Right atrium auricular region (tissue), 2 donors: ENCODE measurements at regions not wholly inside any gene's neighbourhood (a gene's known extent, or its start where the extent isn't known, plus 50 kb on each side); places are given as distances from the start of the nearest gene placed in this dataset.

Experiments
- DNase-seq: peaks from one replicate; pipeline ENCODE4 v3.0.0-alpha.2; 2019; ENCODE audit warnings: low spot score
- H3K27ac ChIP-seq, 2 donors: fragments of 200-600 bp; sonication (generic); 1 replicate in 1 of 2; 2 replicates in 1 of 2; pipeline ENCODE4 v1.5.1; 2016 to 2019
- H3K27me3 ChIP-seq, 2 donors: fragments of 200-600 bp; sonication (generic); one replicate each; pipeline versions ENCODE4 v1.5.1 to v1.6.0; 2017 to 2019
- H3K36me3 ChIP-seq: fragments of 200-600 bp; sonication (generic); one replicate; pipeline ENCODE4 v1.5.1; 2016
- H3K4me1 ChIP-seq, 2 donors: fragments of 200-600 bp; sonication (generic); one replicate each; pipeline versions ENCODE4 v1.5.1 to v1.6.0; 2017 to 2019
- H3K4me3 ChIP-seq, 2 donors: fragments of 200-600 bp; sonication (generic); 1 replicate in 1 of 2; 2 replicates in 1 of 2; pipeline ENCODE4 v1.5.1; 2017 to 2019; ENCODE audit warnings: mild to moderate bottlenecking in 1 of 2, moderate library complexity in 1 of 2
- H3K9me3 ChIP-seq, 2 donors: fragments of 200-600 bp; sonication (generic); one replicate each; pipeline ENCODE4 v1.5.1; 2019
- TF ChIP-seq, protein P1 (sequence below), 2 donors: fragments of 200-600 bp; sonication (generic); IDR thresholded peaks; one replicate each; pipeline ENCODE4 v1.5.1; 2019; ENCODE audit warnings: antibody characterized with exemption in 2 of 2

DNA sequence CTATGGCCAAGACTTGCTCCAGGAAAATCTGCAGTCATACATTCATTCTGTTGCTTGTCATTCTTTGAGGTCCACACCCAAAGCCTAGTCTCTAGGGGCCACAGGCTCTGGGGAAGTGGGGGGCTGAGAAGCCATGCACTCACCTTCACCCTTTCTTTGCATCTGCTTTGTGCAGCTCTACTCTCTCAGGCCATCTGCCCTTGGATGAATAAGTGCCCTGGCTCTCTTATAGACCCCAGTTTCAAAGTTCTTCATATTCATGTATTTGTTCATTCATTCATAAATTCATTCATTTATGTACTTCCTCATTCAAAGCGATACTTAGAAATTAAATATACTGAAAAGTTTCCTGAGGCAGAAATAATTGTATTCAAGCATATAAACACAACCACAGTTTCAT lies 130.3 kb upstream of the FAM98A start:
- DNase-seq = no peak
- Histone ChIP-seq H3K4me3 (no peak overlapping the region), H3K27me3 (no peaks in the 10 kb centered on the region), H3K9me3 (no peaks in the 10 kb centered on the region), H3K36me3 (no peaks in the 10 kb centered on the region), H3K4me1 (no peaks in the 10 kb centered on the region), H3K27ac (no peak overlapping the region)
- TF ChIP-seq, protein P1, sequence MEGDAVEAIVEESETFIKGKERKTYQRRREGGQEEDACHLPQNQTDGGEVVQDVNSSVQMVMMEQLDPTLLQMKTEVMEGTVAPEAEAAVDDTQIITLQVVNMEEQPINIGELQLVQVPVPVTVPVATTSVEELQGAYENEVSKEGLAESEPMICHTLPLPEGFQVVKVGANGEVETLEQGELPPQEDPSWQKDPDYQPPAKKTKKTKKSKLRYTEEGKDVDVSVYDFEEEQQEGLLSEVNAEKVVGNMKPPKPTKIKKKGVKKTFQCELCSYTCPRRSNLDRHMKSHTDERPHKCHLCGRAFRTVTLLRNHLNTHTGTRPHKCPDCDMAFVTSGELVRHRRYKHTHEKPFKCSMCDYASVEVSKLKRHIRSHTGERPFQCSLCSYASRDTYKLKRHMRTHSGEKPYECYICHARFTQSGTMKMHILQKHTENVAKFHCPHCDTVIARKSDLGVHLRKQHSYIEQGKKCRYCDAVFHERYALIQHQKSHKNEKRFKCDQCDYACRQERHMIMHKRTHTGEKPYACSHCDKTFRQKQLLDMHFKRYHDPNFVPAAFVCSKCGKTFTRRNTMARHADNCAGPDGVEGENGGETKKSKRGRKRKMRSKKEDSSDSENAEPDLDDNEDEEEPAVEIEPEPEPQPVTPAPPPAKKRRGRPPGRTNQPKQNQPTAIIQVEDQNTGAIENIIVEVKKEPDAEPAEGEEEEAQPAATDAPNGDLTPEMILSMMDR (IDR thresholded peaks at IDR 0.05) = no peak

DNA sequence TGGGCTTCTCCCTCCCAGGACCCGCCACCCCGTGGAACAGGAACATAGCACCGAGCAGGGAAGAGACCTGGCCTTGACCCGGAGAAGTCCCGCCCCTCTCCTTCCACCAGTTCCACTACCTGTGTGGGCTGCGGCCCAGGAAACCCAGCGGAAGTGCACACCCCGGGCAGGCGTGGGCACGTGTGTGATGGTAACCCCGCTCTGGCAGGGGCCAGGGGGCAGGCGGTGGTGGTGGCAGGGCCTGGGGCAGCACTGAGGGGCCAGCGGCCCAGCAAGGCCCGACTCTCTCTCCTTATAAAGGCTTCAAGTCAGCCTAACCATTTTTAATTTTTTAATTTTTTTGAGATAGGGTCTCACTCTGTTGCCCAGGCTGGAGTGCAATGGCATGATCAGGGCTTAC lies 129.0 kb upstream of the FAM98A start:
- Histone ChIP-seq H3K4me3 (no peak overlapping the region), H3K36me3 (no peaks in the 10 kb centered on the region), H3K9me3 (no peaks in the 10 kb centered on the region), H3K4me1 (no peaks in the 10 kb centered on the region), H3K27me3 (no peaks in the 10 kb centered on the region), H3K27ac (no peak overlapping the region)
- DNase-seq = no peak
- TF ChIP-seq, protein P1 (IDR thresholded peaks at IDR 0.05) = no peak

DNA sequence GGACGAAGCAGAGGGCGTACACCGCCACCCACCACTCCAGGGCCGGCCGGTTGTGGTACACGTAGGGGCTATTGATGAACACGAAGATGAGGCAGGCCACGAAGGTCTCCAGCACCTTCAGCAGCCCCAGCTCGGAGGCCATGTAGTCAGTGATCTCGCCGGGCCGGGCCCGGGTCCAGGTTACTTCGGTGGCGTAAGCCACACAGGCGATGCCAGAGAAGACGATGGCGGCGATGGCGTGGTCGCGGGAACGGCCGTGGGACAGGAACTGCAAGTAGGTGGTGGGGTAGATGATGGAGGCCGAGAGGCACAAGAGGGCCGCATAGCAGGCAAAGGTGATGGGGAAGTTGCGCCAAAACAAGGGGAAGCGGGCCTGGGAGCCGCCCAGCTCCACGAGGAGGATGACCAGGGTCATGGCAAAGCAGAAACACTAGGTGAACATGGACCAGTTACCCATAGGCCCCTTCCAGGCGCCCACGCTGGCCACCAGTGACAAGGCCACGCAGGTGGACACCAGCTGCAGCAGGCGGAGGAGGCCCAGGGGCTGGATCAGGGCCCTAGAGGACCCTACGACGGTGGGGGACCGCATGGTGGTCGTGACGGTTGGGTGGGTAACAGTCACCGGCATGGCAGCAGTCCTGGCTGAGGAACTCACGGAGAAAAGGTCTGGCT lies 128.4 kb upstream of the FAM98A start:
- no peak for DNase-seq

DNA sequence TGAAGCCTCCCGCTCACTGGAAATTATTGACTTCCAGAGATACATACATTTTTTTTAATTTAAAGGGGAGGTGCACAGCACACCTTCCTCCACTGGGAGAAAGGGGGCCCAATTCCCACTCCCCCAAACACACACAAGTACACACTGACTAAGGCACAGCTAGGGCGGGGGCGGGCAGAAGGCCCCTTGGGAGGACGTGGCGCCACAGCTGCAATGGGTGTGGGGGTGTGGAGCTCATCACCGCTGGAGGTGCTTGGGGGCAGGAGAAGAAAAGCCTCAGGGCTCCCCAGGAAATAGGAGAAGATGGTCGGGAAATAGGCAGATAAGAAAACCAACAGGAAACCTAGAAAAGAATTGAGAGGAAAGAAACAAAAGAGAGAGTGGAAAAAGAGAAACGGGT lies 127.3 kb upstream of the FAM98A start:
- TF ChIP-seq, protein P1 (IDR thresholded peaks at IDR 0.05) = no peak
- no peaks in the 10 kb centered on the region for H3K9me3 ChIP-seq
- H3K4me1 ChIP-seq = no peaks in the 10 kb centered on the region
- H3K4me3 ChIP-seq = no peak overlapping the region
- no peaks in the 10 kb centered on the region for H3K36me3 ChIP-seq
- no peaks in the 10 kb centered on the region for H3K27me3 ChIP-seq
- DNase-seq = no peak
- H3K27ac ChIP-seq = no peak overlapping the region

More for the DNA sequence above, 128.4 kb upstream of the FAM98A start:
- Histone ChIP-seq H3K27ac (no peak overlapping the region), H3K4me3 (no peak overlapping the region), H3K36me3 (no peaks in the 10 kb centered on the region), H3K27me3 (no peaks in the 10 kb centered on the region), H3K9me3 (no peaks in the 10 kb centered on the region), H3K4me1 (no peaks in the 10 kb centered on the region)
- TF ChIP-seq, protein P1 (IDR thresholded peaks at IDR 0.05) = no peak

DNA sequence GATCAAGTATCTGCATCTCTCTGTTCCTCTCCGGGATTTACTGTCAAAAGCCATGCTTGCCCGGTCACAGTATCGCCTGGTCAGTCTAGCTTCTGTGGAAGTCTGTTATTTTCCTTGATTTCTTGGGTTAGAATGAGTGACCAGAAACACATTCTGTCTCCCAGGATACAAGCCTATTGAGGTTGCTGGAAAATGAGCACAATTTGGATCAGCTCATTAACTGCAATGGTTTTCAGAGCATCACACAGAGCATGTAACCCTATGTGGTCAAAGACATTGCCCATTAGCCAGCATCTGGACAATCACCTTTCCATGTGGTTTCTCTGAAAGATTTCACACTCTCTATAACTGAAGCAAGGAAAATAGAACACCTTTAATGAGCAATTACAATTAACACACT lies 124.2 kb upstream of the FAM98A start:
- DNase-seq = no peak
- no peaks in the 10 kb centered on the region for H3K27me3 ChIP-seq
- no peaks in the 10 kb centered on the region for H3K36me3 ChIP-seq
- H3K9me3 ChIP-seq = no peaks in the 10 kb centered on the region
- H3K4me1 ChIP-seq = no peaks in the 10 kb centered on the region
- TF ChIP-seq, protein P1 (IDR thresholded peaks at IDR 0.05) = no peak
- no peak overlapping the region for H3K27ac ChIP-seq
- no peak overlapping the region for H3K4me3 ChIP-seq

DNA sequence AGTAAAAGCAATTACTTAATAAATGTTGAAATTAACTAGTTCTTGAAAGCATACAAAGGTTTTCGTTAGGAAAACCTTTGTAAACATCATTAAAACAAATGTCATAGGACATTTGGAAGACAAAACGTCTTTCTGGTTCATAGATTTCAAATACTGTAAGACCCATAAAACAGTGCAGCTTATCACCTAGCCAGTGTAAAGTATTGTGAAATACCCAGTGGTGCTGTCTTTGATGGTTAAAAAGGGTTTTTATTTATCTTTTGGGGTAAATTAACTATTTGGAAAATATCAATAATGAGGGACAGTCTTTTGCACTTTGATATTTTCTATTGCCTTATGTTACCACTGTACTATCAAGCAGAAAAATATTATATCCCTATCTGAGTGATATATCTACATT lies 120.0 kb upstream of the FAM98A start:
- no peaks in the 10 kb centered on the region for H3K4me1 ChIP-seq
- DNase-seq = no peak

More for the DNA sequence above, 120.0 kb upstream of the FAM98A start:
- Histone ChIP-seq H3K9me3 (no peaks in the 10 kb centered on the region), H3K36me3 (no peaks in the 10 kb centered on the region), H3K27ac (no peak overlapping the region), H3K4me3 (no peak overlapping the region), H3K27me3 (no peaks in the 10 kb centered on the region)
- TF ChIP-seq, protein P1 (IDR thresholded peaks at IDR 0.05) = no peak
